ENCODE measurements at regions not wholly inside any gene's neighbourhood (a gene's known extent, or its start where the extent isn't known, plus 50 kb on each side); places are given as distances from the start of the nearest gene placed in this dataset.
"Not testable (repeated sequence)": the region's sequence is repeated elsewhere in the genome, so short reads cannot be mapped to it uniquely, and the experiment has no call there.

- no peak for DNase-seq
These were observed 567.7 kb upstream of the TBL1XR1 start for GRCh38 chr3:177764933-177765332.

DNA sequence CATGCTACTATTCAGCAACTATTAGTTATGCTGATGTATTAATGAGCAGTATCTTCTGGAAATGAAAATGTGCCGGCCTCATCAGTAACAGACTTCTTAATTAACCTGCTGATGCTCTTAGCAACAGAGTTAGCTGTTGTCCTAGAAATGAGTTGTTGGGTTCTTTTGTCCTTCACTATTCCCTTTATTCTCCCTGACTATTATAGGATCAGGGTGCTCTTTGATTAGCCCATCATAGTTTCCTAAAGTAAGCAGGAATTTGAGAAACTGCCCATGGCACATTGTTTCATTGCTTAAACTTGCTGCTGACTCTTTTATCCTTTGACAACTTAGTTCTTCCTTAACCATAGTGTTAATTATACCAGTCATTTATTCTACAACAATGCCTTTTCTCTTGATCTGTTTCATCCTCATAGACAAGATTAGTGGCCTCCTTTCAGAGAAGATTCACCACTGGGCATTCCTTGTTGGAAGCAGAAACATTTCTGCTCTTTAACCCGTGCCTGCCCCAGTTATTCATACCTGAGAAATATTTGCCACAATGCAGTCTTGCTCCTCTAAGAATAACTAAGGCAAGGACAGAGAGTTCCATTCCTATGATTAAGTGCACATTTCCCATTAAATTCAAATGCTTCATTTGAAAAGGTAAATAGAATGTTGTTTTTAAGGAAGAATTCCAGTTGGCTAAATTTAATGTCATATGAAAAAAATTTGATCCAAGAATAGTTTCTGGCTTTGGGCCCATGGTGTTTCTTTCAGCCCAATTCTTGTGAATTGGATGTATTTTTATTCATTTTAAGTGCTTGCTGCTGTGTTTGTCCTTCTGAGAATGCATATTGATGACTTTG is 573.3 kb upstream of the TBL1XR1 start:
- DNase-seq = no peak

DNA sequence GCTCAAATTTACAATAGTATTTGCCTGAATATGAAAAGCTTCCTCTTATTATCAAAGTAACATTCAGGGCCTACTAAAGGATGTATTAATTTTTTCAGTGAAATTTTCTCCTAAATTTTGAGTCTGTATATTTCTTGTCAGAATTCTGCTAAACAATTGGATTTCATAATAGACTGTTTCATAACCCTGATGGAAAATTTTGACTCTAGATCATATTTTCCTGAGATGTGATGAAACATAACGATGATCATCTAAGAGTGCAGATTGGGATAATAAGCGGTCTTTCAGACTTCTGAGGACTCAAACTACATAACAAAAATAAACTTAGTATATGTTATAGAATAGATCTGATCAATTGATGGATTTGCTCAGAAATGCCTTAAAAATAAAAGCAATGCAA is 574.5 kb upstream of the TBL1XR1 start:
- DNase-seq = no peak

DNA sequence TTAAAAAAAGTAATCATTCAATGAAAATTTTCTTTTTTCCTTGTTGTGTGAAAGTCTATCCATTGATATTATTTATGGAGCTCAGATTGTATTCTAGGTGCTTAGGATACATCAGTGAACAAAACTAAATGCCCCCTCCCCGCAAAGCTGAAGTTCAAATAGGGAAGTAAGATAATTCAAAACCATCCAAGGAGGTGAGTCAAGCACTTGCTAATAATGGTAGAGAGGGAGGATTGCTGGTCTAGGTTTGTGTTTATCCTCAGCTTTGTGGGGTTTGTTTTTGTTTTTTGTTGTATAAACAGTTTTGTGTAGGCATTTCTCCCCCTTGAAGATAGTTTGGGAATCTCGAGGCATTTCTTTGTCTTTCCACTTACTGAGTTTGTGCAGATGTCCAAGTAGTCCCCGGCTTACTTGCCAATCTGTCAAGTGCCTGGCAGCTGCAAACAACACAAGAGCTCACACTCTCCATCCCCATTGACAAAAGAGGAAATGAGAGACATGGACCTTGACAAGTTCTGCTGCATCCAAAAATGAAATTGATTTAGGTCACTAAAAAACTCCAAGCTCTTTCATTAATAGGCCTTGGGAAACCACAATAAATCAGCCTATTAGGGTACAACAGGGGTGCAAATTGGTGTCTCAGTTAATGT is 575.8 kb upstream of the TBL1XR1 start:
- DNase-seq = peak; percentile 57

DNA sequence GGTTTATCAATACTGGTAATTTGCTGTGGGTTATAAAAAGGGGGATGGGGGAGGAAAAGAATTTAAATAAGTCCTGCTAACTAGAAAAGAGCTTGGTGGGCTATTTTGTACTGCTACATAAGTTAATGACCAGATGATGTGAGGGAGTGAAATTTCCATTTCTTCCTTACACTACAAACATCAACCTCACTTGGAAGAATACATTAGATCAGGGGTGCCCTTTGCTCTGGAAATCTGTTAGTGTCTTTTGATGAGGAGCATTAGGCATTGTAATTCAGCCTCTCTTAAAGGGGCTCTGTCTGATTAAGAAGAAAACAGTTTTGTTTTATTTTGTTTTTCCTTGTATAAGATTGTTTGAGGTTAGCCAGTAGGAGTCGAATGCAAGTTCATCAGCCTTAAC is 576.4 kb upstream of the TBL1XR1 start:
- DNase-seq = no peak

DNA sequence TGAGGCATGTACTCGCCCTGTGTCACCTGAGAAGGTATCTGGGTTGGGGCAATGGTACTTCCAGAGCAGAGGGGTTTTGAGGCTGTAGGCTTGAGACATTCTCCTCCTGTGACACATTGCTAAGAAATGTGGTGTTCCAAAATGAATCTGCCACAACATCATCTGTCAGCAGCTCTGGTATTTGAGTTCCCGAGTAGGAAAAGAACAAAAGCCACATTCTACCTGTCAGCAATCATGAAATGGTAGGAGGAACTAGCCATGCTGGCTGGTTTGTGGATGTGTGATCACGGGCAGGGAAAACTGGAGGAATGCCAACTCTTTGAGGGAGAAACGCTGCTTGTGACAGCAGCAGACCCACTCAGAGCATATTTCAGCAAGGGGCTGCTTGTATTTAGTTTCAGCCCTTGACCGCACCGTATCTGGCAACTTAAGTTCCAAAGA is 579.4 kb upstream of the TBL1XR1 start:
- DNase-seq = no peak

DNA sequence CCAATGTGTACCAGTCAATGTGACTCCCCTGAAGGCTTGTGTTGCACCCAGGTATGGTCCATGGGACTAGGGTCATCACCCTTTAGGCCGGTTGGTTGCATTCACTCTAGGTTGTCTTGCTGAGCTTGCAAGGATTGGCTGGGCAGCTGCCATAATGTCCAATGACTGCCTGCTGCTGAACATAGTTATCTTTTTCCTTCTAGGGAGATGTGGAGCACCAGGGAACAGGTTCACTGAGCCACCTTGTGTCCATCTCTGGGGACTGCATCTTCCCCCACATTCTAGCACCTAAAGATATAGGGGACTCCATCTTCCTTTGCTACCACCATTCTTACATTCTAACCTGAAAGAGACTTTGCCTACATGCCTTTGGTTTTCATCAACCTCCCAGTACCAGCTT is 580.4 kb upstream of the TBL1XR1 start:
- no peak for DNase-seq

DNA sequence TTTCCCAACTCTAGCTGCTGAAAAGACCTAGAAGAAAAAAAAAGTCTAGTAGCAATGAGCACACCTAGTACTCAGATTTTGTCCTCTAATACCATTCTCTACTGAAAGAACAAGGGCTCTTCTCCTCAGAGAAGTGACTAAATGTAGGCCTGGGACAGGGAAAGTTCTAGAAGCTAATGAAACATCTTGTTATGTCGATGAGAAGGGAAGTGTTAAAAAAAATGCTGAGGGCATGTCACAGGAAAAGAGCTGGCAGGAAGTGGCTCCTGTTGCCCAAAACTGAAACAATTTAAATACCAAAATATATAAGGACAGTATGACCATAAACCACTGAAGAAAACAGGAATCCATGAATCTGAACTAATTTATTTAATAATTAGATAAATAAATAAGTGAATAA is 581.4 kb upstream of the TBL1XR1 start:
- no peak for DNase-seq

GRCh38 chr3:177781686-177782161 is 584.4 kb upstream of the TBL1XR1 start:
- DNase-seq = no peak

GRCh38 chr3:177783338-177783737 is 586.1 kb upstream of the TBL1XR1 start:
- no peak for DNase-seq

- DNase-seq = no peak
These were observed 586.5 kb upstream of the TBL1XR1 start for GRCh38 chr3:177783767-177784166.

- DNase-seq = no peak
These were observed 590.2 kb upstream of the TBL1XR1 start for GRCh38 chr3:177787279-177788041.

GRCh38 chr3:177789500-177789899 is 592.2 kb upstream of the TBL1XR1 start:
- no peak for DNase-seq

- DNase-seq = no peak
These were observed 595.2 kb upstream of the TBL1XR1 start for GRCh38 chr3:177792311-177793030.

DNA sequence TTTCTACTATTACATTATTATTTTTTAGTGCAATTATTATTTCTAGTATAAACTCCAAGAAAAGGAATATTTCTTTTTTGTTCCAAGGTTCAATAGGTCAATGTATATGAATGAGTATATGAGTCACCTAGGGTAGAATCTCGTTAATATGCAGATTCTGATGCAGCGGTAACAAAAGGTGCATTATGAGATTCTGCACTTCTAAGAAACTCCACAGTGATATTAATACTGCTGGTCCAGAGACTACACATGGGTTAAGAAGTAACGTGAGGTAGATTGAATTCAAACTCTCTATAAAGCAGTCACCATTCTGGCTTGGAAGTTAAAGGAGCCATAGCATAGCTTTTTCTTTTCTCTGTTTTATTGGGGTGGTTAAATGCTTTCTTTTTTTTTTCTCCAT is 596.2 kb upstream of the TBL1XR1 start:
- no peak for DNase-seq

DNA sequence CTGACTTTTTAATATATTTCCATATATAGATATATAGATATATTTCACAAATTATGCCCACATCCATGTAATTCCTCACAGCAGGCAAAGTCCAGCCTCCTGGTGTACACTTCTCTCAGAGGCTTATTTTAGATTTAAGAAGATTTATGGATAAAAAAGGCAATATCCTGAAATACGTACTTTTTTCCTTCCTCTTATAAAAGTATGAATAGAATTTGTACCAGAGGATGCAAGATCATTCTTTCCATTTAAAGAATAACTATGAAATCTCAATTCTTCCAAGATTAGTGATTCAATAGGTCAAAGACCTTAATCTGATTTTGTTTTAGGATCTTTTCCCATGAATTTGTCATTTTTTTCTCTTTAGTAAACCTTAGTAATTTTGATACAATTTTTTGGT is 597.9 kb upstream of the TBL1XR1 start:
- no peak for DNase-seq

DNA sequence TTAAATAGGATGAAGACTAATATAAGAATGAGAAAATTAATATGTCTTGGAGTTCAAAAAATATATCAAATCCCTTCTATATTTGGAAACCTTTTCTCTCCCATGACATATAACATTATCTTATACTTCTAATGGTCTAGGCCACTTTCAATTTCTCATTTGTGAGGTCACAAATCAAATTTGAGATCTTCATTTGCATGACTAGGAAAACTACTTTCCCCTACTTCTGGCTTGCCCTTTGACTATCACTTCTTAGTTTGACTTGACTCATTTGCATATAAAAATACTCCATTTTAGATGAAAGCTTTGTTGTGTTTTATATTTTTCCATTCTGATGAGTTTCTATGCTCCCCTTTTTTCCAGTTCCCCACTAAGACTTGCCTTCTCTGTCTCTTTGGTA is 598.6 kb upstream of the TBL1XR1 start:
- DNase-seq = no peak

DNA sequence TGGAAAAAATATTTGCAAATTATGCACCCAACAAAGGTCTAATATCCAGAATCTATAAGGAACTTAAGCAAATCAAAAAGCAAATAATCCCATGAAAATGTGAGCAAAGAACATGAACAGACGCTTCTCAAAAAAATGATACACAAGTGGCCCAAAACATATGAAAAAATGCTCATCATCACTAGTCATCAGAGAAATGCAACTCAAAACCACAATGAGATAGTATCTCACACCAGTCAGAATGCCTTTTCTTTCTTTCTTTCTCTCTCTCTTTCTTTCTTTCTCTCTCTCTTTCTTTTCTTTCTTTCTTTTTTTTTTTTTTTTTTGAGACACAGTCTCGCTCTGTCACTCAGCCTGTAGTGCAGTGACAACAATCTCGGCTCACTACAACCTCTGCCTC is 602.9 kb upstream of the TBL1XR1 start:
- DNase-seq = not testable (repeated sequence)

GRCh38 chr3:177800561-177800960 is 603.3 kb upstream of the TBL1XR1 start:
- DNase-seq = no peak

GRCh38 chr3:177802151-177802900 is 605.0 kb upstream of the TBL1XR1 start:
- DNase-seq = peak; percentile 67

GRCh38 chr3:177803500-177803899 is 606.2 kb upstream of the TBL1XR1 start:
- no peak for DNase-seq

DNA sequence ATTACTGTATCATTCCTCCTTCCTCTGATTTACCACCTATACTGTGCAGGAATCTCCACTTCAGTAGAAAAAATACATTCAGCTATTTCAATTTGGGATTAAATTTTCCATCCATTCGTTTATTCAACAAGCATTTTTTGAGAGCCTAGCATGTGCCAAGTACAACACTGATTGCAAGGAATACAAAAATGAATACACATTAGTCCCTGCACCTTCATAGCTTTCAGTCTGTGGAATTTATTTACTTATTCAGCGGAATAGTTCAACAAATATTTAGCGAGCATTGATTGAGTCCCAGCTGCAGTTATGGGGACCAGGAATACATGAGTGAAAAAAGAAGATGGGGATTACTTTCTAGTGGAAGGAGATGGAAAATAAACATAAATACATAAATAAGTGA is 606.8 kb upstream of the TBL1XR1 start:
- no peak for DNase-seq

Measured in DMS153 (cell line).